ENCODE measurements at regions not wholly inside any gene's neighbourhood (a gene's known extent, or its start where the extent isn't known, plus 50 kb on each side); places are given as distances from the start of the nearest gene placed in this dataset.

DNA sequence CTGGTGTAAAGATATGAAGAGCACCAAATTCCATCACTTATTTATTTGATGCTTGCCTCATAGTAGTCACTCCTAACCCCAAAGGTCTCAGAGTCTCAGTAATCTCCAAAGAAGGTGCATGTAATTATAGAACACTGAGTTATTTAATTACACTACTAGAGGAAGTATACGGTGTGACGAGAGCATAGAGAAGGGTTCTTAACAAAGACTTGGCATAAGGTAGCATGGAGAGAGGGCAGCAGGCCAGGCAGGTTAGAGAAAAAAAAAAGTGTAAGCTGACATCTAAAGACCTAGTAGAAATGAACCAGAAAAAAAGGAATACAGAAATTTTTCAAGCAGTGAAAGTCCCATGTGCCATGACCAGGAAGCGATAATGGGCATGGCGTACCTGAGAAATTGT, 213.3 kb upstream of the TGFBR2 start:
- H3K27ac Mint-ChIP-seq = no peak overlapping the region
- no peak for DNase-seq
- H3K4me1 Mint-ChIP-seq = no peaks in the 10 kb centered on the region
- peaks cover 5% of the 10 kb centered on the region for H3K9me3 Mint-ChIP-seq
- TF ChIP-seq, protein P1, sequence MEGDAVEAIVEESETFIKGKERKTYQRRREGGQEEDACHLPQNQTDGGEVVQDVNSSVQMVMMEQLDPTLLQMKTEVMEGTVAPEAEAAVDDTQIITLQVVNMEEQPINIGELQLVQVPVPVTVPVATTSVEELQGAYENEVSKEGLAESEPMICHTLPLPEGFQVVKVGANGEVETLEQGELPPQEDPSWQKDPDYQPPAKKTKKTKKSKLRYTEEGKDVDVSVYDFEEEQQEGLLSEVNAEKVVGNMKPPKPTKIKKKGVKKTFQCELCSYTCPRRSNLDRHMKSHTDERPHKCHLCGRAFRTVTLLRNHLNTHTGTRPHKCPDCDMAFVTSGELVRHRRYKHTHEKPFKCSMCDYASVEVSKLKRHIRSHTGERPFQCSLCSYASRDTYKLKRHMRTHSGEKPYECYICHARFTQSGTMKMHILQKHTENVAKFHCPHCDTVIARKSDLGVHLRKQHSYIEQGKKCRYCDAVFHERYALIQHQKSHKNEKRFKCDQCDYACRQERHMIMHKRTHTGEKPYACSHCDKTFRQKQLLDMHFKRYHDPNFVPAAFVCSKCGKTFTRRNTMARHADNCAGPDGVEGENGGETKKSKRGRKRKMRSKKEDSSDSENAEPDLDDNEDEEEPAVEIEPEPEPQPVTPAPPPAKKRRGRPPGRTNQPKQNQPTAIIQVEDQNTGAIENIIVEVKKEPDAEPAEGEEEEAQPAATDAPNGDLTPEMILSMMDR (IDR thresholded peaks at IDR 0.05) = no peak
- no peak overlapping the region for H3K4me3 Mint-ChIP-seq
- H3K27me3 Mint-ChIP-seq (ENCODE audit: low read depth, poor library complexity) = peaks cover 3% of the 10 kb centered on the region
- H3K36me3 Mint-ChIP-seq (ENCODE audit: low read depth) = no peaks in the 10 kb centered on the region

DNA sequence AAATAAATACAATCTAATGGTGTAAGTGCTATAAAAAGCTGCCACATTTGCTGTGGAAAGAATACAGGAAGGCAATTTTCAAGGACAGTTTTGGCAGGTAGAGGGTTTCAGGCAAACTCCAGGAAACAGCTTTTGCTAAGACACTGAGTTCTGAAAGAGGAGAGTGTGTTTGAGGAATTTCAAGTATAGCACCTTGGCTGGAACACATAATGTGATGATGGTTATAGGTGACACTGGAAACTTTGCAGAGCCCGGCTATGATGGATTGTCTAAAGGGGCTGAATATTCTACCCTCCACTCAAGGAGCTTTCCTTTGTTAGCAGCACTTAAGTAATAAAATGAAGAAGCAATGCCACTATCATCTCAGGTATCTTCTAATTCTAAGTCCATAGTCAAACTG, 209.4 kb upstream of the TGFBR2 start:
- TF ChIP-seq, protein P1 (IDR thresholded peaks at IDR 0.05) = no peak
- peaks cover 3% of the 10 kb centered on the region for H3K27me3 Mint-ChIP-seq (ENCODE audit: low read depth, poor library complexity)

DNA sequence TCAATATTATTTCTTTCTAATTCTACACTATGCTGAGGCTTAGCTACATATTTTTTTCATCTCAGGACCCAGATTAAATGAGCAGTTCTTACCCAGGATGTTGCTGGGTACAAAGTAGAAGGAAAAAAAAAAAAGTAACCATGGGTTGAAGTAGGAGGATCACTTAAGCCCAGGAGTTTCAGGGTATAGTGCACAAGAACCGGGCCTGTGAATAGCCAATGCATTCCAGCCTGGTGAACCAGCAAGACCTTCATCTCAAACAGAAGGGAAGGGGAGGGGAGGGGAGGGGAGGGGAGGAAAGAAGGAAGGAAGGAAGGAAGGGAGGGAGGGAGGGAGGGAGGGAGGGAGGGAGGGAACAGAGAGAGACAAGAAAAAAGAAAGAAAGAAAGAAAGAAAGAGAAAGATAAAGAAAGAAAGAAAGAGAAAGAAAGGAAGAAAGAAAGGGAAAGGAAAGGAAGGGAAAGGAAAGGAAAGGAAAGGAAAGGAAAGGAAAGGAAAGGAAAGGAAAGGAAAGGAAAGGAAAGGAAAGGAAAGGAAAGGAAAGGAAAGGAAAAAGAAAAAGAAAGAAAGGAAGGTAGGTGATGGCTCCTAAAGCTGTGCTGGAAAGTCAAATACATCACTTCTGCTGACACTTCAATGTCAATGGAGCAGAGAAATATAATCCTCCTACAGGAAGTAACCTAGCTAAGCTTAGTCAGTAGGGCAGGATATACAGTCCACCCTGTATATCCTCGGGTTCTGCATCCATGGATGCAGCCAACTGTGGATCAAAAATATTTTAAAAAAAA, 206.8 kb upstream of the TGFBR2 start:
- H3K9me3 Mint-ChIP-seq = no peaks in the 10 kb centered on the region
- H3K27me3 Mint-ChIP-seq (ENCODE audit: low read depth, poor library complexity) = peaks cover 3% of the 10 kb centered on the region
- H3K4me1 Mint-ChIP-seq = peaks cover 5% of the 10 kb centered on the region
- TF ChIP-seq, protein P1 (IDR thresholded peaks at IDR 0.05) = no peak
- H3K36me3 Mint-ChIP-seq (ENCODE audit: low read depth) = no peaks in the 10 kb centered on the region
- no peak overlapping the region for H3K4me3 Mint-ChIP-seq
- no peak overlapping the region for H3K27ac Mint-ChIP-seq
- no peak for DNase-seq

More for the DNA sequence above, 209.4 kb upstream of the TGFBR2 start:
- peaks cover 5% of the 10 kb centered on the region for H3K4me1 Mint-ChIP-seq
- no peak overlapping the region for H3K4me3 Mint-ChIP-seq
- no peak overlapping the region for H3K27ac Mint-ChIP-seq
- no peak for DNase-seq
- H3K36me3 Mint-ChIP-seq (ENCODE audit: low read depth) = no peaks in the 10 kb centered on the region
- H3K9me3 Mint-ChIP-seq = no peaks in the 10 kb centered on the region

DNA sequence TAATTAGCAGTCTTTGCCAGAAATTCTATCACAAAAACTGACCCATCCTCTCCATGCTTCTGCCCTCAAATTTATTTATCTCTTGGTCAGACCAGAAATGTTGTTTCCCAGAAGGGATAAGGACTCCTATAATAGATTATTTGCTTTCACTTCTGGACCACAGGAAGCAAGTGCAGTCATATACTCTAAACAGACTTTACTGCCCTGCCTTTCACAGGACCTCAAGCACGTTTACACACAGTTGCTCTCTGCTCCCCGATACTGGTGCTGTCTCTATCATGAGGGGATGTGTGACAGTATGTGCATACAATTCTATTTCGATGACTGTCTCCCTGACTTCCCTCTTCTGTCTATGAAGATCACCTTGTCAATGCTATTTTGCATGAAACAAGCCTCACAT, 205.5 kb upstream of the TGFBR2 start:
- peaks cover 5% of the 10 kb centered on the region for H3K4me1 Mint-ChIP-seq
- peaks cover 3% of the 10 kb centered on the region for H3K27me3 Mint-ChIP-seq (ENCODE audit: low read depth, poor library complexity)
- no peak overlapping the region for H3K27ac Mint-ChIP-seq
- no peaks in the 10 kb centered on the region for H3K36me3 Mint-ChIP-seq (ENCODE audit: low read depth)
- H3K9me3 Mint-ChIP-seq = no peaks in the 10 kb centered on the region
- no peak for DNase-seq
- no peak overlapping the region for H3K4me3 Mint-ChIP-seq
- TF ChIP-seq, protein P1 (IDR thresholded peaks at IDR 0.05) = no peak

DNA sequence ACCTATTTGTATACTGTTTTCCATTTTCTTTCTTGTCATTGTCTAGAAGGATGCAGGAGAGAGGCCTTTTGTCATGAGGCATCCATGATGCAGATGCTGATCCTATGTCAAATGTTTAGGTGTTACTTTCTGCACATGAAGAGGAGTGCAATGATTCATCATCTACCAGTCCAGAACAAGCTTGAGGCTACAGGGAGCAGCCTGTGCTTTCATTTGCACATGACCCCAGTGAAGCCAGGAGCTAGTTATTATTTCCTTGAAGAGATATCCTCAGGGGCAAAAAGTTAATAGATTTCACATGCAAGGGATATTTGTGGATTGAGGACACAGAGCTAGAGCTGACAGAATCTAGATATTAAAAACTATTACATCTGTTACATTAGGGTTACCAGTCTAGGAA, 204.4 kb upstream of the TGFBR2 start:
- H3K36me3 Mint-ChIP-seq (ENCODE audit: low read depth) = no peaks in the 10 kb centered on the region
- H3K4me1 Mint-ChIP-seq = peaks cover 5% of the 10 kb centered on the region
- H3K27ac Mint-ChIP-seq = no peak overlapping the region
- no peak overlapping the region for H3K4me3 Mint-ChIP-seq
- DNase-seq = no peak
- no peaks in the 10 kb centered on the region for H3K27me3 Mint-ChIP-seq (ENCODE audit: low read depth, poor library complexity)
- TF ChIP-seq, protein P1 (IDR thresholded peaks at IDR 0.05) = no peak
- H3K9me3 Mint-ChIP-seq = no peaks in the 10 kb centered on the region

DNA sequence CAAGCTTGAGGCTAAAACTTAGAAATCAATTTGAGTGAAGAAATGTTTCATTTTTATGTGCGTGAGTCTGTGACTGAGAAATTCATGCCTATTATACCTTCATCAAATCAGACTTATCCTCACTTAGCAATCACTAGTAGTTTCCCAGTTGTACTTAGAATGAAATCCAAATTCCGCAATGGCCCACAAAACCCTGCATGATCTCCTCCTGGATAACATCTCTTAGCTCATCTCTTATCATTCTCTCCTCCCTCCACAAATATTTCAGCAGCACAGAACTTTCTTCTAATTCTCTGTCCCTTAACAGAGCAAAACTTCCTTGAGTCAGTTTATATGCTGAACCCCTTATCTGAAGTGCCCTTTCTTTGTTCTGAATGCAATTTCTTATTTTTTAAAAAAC, 198.8 kb upstream of the TGFBR2 start:
- DNase-seq = no peak
- Mint-ChIP-seq H3K4me3 (no peak overlapping the region), H3K9me3 (no peaks in the 10 kb centered on the region), H3K4me1 (no peaks in the 10 kb centered on the region), H3K36me3 (ENCODE audit: low read depth) (no peaks in the 10 kb centered on the region), H3K27ac (no peak overlapping the region), H3K27me3 (ENCODE audit: low read depth, poor library complexity) (no peaks in the 10 kb centered on the region)
- TF ChIP-seq, protein P1 (IDR thresholded peaks at IDR 0.05) = no peak
